HK-2 (cell line): ENCODE measurements at regions not wholly inside any gene's neighbourhood (a gene's known extent, or its start where the extent isn't known, plus 50 kb on each side); places are given as distances from the start of the nearest gene placed in this dataset.

Experiments
- DNase-seq: peaks from one replicate; pipeline ENCODE4 v3.0.0-alpha.2; 2018; ENCODE audit not compliant: unreplicated experiment

DNA sequence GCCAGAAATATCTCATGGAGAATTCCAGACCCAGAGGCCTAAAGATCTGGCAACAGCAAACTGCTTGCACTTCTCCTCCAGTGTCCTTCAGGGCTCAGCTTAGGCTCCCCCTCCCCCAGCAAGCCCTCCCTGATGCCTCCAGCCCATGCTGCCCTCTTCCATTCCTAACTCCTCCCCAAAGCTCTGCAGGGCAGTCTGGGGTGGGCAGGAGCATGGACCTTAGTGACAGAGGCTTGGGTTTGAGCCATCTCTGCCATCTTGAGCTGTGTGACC is 436.8 kb downstream of the PTPRU start:
- no peak for DNase-seq

DNA sequence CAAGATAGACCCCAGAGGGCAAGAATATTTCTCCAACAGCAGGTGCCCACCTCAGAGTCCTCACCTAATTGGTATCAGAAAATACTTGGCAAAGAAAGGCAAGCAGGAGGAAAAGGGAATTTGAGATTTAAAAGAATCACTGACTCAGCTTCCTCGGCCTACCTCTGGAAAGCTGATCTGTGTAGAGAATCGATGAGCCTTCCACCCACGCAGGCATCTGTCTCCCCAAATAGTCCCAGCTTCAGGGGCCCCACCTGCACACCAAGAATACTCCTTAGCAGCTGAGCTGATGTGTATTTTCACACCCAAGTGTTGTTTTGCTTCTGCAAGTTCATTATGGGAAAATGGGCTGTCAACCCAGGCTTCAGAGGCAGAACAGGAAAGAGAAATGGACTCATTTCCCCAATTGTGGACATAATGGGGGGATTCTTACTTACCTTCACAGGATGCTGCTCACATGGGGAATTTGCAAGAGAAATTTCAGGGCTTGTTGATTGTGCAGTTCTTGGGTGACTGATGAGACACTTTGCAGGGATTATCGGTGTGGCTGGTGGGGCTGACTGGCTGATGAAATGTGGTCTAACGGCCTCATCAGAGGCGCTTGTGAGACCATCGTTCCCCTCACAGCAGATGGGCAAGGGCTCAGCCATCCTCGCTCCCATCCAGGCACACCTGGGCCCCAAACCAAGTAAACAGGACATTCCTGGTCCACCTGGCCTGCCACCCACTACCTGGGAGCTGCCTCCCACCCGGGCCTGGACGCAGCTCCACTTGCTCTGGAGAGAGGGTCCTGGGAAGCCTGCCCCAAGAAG is 436.3 kb downstream of the PTPRU start:
- no peak for DNase-seq

DNA sequence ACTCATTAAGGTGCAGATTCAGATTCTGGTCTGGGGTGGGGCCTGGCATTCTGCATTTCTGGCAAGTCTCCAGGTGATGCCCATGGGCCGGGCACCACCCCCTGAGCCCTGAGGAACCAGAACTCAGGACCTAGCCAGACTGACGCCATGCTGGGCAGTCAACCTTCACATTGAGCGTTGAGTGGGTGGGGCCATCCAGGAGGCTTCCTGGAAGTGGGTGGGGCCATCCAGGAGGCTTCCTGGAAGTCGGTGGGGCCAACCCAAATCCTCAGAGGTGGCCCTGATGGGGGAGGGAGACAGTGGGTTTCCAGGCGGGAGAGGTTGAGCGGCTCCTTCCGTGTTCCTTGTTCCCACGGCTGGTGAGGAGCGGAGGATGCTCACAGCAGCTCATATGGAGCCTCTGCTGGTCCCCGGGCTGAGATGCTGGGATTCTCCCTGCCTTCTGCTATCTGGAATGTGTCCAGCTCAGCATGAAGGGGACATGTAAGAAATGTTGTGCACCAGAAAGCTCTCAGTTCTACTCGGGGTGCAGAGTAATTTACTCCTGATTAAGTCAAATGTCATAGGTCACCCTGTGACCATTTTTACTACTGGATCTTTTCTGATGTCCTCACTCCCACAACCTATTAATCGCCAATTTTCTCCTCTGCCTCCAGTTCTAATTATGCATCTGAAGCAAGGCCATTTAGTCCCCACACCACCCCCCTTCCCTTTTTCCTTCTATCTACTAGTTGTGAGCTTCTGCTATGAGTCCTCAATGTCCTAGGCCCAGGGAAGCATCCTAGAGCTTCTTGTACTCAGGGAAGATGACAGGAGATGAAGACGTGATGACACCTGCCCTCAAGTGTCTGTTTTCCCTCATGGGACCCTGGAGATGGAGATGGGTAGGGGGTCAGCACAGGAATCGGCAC is 435.4 kb downstream of the PTPRU start:
- DNase-seq, result no peak

DNA sequence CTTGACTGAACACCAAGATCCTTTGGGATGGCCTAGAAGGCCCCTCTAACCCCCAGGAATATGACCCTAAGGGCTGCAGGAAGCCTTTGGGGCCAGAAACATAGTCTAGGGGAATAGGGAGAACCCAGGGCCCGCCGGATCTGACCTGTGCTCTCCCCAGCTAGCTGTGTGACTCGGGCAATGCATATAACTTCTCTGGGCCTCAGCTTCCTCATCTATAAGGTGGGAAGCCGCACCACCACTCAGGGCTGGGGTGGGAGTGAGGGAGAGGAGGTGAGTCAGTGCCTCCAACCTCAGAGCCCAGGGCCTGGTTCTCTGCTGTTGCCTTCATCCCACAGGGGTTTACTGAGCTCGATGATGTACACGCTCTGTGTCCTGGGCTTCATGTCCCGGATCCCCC is 434.4 kb downstream of the PTPRU start:
- no peak for DNase-seq

DNA sequence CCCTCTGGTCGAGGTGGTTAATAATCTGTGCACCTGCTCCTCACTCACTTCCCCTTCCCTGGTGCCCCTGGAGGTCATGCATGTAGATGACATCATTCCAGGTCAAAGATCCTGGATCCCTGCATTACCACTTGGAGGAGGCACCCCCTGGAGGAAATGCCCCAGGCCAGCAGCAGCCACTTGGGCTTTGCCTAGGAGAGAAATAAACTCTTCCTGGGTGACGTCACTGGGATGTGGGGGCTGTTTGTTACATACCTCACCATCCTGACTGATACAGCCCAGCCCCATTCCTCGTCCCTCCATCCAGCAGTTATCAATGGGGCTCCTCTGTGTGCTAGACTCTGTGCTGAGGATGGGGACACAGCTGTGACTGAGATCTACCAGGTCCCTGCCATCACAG is 433.6 kb downstream of the PTPRU start:
- DNase-seq, result no peak

DNA sequence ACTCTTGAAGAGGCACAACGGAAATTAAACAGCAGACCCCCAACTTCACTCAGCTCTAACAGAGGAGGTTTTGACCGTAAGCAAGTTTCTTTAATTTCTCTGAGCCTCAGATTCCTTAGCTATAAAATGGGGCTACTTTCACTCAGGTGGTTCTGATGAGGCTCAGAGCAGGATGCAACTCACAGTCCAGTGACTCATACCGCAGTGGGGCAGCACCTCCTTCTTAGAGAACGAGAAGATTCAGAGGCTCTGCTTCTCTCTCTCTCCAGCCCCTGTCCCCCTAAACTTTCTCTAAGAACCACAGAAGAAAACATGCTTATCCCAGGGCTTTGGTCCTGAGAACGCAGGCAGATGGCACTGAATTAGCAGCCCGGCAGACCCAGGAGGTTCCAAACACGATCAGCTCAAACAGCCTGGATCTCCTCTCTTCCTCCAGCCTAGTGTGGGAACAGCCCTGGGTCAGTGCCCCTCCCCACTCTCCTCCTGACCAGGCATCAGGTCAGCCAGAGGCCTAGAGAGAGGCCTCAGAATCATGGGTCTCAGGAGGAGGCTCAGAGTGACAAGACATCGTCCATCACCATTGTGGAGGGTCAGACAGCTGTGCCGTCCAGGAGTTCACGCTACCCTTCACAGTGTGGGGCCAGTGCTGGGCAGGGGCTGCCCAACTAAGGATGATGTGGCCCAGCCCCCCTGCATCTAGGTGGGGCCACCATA is 433.0 kb downstream of the PTPRU start:
- no peak for DNase-seq

DNA sequence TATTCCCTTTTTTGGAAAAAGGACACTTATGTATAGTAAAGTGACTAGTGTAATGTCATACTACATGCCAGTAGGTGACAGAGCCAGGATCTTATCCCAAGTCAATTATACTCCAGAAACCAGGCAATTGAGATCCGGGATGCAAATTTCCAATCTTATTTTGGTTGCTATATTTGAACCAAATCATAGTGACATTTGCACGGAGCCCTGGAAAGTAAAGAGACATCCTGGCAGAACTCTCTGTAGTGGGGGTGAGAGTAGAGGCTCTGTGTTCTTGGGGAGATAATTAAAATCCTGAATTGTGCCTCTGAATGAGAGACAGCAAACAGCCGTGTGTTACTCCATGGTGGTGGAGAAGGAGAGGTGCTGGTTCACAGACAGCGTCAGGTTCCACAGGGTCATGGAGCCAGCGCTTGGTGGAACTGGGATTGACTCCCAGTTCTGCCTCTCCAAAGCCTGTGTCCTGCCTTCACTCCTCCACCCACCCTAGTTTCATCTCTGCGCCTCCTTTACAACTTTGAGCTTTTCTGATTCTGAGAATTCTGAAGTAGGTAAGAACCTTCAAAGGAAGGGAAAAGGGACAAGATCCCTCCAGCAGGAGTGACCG is 432.3 kb downstream of the PTPRU start:
- DNase-seq, result no peak

DNA sequence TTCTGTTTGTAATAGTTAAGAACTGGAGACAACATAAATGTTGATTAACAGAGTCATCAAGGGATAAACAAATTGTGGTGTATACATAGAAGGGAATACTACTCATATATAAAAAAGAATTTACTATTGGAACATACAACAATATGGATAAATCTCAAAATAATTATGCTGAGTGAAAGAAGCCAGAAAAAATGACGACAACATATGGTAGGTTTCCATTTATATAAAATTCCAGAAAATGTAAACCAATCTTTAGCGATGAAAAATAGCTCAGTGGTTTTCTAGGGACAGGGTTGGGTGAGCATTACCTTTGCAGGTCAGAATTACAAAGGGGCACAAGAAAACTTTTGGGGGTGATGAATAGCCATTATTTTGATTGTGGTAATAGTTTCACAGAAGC is 431.6 kb downstream of the PTPRU start:
- DNase-seq, result no peak

DNA sequence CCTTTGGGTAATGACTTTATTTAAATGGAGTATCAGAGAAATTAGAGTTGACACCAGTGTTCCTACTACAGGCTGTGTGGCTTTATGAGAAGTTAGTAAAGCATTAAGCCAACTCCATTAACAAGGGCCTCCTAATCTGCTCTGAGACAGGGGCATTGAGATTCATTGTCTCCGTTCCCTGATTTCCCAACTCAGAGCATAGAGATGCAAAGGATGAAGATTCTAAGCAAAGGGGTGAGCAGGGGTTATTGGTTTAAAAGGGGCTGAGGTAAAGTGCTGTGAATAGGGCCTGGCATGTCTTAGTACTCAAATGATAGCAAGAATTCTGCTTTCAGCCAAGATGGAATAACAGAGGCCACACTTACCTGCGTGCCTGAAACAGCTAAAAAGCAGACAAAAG is 428.4 kb downstream of the PTPRU start:
- DNase-seq, result no peak

DNA sequence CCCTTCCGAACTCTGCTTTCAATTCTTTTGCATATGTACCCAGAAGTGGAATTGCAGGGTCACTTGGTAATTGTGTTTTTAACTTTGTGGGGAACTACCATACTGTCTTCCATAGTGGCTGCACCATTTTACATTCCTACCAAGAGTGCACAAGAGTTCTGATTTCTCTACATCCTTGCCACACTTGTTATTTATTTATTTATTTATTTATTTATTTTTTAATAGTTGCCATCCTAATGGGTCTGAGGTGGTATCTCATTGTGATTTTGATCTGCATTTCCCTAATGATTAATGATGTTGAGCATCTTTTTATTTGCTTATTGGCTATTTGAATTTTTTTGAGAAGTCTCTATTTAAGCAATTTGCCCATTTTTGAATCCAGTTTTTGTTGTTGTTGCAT is 422.4 kb downstream of the PTPRU start:
- no peak for DNase-seq

DNA sequence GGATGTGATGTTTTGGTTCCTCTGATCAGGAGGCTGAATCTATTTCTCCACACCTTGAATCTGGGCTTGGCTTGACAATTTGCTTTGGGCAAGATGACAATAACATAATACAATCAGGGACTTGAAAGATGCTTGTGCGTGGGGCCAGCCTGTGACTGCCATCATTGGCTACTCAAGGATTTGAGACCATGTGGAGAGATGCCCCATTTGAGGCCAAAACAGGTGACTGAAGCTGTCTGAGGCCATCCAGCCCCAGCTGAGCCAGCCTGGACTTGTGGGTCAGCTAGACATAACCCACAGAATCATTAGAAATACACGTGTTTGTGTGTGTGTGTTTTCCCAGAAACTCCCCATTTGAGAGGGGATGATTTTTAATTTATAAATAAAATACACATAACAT is 421.5 kb downstream of the PTPRU start:
- DNase-seq, result no peak

DNA sequence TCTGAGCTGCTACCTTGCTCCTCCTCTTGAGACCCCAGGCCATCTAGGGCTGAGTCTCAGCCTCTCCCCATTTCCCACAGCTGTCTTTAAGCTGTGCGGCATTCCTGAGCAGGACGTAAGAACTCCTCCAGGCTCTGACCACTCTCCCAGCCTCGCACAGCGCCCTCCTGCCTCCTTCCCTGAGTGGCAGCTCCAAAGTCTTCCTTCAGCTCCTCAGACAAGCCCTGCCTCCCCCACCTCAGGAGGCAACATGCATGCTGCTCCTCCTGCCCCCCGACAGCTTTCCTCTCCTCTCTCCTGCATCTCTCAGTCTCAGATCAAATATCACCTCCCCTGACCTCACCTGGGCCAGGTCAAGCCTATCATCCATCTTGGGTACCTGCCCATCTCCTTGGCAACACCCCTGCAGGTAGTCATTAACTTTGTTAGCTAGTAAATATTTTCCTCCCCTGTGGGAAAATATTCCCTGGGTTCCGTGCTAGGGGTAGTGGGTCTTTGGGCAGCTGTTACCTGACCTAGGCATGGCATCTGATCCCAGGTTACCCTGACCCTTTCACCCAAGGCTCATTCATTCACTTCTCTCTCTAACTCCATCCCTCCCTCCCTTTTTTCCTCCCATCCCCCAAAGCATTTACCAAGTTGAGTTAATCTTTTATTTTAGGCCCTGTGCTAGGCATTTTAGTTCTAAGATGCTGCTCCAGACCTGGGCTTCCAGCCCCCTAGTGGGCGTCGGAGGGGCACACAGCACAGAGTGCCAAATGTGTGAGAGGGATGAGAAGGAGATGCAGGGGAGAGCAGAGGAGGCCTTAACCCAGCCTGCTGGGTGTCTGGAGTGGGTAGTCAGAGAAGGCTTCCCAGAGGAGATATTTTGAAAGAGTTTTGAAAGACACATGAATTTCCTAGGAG is 419.9 kb downstream of the PTPRU start:
- DNase-seq, result no peak

DNA sequence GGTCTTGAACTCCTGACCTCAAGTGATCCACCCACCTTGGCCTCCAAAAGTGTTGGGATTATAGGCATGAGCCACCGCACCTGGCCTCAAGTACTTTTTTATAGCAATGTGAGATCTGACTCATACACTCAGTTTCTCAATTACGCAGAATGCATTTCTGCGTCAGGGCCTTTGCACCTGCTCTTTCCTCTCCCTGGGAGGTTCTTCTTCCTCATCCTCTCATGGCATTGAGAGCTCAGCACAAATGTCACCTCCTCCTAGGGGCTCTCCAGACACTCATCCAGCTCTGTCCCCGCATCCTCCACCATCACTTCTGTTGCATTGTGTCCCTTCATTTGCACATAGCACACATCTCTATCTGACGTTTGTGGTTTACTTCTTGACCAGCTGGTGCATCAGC is 418.8 kb downstream of the PTPRU start:
- DNase-seq, result no peak

DNA sequence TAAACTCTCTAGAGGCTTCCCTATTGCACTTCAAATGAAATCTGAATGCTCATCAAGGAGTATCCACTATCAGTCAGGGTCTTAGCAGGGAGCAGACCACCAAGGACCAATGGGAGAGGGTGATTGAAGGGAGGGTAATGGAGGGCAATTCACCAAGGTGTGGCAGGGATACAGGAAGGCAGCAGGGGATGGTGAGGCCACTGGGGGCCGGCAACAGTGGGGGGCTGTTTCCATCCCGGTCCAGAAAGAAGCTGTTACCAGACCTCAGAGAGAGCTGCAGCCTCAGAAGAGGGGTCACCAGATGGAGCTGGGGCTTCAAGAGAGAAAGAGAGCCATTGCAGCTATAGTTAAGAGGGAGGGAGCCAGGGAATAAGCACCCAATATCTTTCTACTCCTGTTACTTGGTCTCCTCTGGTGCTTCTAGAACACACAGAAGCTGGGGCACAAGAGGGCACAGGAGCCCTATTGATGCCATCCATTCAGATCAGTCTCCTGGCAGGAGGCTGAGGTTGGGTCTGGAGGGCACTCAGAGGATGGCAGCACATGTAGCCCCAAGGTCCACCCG is 417.6 kb downstream of the PTPRU start:
- no peak for DNase-seq

DNA sequence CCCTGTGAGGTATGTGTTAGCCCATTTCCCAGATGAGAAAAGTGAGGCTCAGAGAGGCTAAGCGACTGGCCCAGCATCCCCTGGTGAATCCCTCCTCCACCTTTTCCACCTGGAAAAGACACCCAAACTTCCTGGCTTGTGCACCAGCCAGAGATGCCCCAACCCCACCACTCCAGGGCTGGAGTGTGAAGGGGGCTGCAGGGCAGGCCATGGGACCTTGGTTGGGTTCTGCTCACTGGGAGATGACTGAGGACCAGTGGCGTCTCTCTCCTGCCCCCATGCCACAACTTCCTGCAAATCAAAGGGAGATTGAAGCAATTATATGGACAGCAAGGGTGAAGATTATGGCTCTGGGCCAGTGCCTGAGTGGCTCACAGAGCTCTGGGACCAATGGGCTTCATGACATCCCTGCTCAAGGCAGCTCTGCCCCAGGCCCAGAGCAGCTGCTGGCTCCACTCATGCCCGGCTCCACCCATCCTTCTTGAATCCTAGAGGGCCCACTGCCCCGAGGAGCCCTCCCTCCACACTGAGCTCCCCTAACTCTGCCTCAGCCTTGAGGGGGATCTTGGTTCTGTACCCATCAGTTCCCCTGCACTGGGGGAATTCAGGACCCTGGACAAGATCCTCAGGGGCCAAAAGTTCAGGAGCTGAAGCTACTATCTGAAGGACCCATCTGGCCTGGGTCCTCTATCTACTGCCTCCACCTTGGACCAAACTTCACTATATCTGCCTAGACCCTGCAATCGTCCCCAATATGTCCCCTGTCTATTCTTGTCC is 416.9 kb downstream of the PTPRU start:
- no peak for DNase-seq

DNA sequence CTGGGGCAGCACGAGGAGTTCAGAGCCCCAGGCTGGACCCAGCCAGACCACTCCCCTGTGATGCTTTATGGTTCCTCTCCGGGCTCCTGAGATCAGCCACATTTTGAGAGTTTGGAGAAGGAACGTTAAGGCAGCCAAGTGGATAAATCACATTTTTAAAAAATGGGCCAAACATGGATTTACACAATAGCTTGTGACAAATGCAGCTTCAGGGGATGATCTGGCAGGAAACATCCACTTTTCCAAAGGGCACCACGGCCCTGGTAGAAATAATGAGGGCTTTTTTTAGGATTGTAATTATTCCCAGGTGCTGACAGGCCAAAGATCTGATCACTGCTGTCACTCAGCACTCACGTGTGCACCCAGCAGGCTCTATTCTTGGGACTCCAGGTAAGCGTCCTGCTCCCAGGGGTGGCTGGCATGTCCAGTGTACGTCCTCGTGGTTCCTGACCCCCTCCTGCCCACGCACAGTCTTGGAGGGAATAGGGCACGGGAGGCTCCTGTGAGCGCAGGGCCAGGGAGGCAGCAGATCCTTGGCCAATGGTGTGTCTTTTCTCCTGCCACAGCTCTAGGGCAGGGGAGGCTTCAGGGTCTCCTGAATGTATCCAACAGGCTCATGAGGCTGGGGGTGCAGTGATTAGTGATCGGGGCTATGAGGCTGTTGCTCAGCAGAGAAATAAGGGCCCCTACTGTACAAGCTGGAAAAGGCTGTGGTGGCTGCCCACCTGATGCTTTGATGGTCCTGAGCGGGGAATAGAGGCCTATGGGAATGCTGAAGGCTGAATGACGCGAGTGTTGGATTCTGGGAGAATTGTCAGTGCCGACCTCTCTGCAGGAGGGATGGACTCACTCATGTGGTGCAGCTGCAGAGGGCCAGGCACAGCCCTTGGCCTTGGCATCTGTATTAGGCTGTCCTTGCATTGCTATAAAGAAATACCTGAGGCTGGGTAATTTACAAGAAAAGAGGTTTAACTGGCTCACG is 415.7 kb downstream of the PTPRU start:
- no peak for DNase-seq

DNA sequence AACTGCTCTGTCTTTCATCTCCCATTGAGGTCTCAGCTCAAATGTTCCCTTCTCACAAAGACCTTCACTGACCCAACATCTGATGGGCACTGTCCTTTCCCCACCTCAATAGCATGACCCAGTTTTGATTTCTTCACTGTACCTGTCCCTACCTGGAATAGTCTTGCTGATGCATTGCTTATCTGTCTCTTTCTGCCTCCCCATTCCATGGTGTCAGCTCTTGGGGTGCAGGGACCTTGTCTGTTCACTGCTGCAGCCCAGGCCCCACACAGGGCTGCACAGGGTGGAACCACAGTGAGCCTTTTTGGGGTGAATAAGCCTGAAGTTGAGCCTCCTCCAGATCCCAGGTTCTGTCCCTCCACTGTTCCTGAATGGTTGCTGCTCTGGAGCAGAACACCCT is 414.9 kb downstream of the PTPRU start:
- no peak for DNase-seq

DNA sequence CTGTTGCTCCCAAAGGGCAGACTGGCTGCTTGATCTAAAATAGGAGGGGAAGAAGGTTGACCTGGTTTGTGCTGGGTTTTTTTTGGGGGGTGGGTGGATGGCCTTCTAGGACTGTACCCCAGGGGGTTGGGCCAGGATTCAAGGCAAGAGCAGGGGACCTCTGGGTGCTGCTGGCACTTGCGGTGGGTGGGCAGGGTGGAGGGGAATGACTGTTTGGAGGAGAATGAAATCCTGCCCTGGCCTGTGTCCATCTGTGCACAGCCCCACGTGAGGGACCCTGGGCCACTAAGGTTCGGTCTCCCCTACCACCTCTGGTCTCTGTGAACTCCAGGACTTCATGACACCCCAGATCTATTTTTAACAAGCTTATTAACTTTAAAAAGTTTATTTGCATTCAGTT is 414.2 kb downstream of the PTPRU start:
- no peak for DNase-seq

DNA sequence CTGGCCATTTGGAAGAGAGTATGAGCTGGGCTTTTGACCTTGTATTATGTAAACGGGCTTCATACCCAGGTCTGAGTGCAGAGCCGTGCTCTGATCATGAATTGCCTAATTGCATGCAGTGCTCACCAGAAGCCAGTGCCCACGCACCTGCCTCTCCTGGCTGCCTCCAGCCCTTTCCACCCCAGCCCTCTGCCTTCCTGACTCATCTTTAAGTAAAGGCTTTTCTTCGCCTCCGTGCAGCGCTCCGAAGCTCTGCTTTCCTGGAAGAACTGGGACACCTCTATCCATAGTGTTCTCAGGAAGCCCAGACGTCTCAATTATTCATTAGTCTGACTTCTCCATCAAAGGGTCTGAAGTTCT is 413.7 kb downstream of the PTPRU start:
- no peak for DNase-seq
